Activated T-helper 1 cell treated with anti-CD3 and anti-CD28 coated beads, Interleukin-12 subunit alpha, Interleukin-12 subunit beta, Interleukin-2, Interleukin-4 antibody, amounts not matched to agents 30 ng/mL and 10 ng/mL and 1 ng/mL, durations not matched to agents 14 hours and 24 hours and 36 hours (primary cell): ENCODE measurements at regions not wholly inside any gene's neighbourhood (a gene's known extent, or its start where the extent isn't known, plus 50 kb on each side); places are given as distances from the start of the nearest gene placed in this dataset.

ENCODE experiments used
- DNase-seq: peaks from one replicate; pipeline ENCODE4 v3.0.0; 2021; ENCODE audit warnings: low spot score
- H3K27ac Mint-ChIP-seq: one replicate; pipeline ENCODE4 v1.8.0; 2021; ENCODE audit warnings: mild to moderate bottlenecking, mixed read lengths
- H3K27me3 Mint-ChIP-seq: one replicate; pipeline ENCODE4 v1.8.0; 2022; ENCODE audit warnings: mild to moderate bottlenecking, moderate library complexity, mixed read lengths; ENCODE audit not compliant: insufficient read depth
- H3K36me3 Mint-ChIP-seq: one replicate; pipeline ENCODE4 v1.8.0; 2021; ENCODE audit warnings: low read depth, mixed read lengths
- H3K4me1 Mint-ChIP-seq: one replicate; pipeline ENCODE4 v1.8.0; 2021; ENCODE audit warnings: low read depth, mixed read lengths
- H3K4me3 Mint-ChIP-seq: one replicate; pipeline ENCODE4 v1.8.0; 2021; ENCODE audit warnings: mild to moderate bottlenecking, moderate library complexity, mixed read lengths
- H3K9me3 Mint-ChIP-seq: one replicate; pipeline ENCODE4 v1.8.0; 2021; ENCODE audit warnings: mixed read lengths
- intact Hi-C: fragments of 100-400 bp; cut with micrococcal nuclease; formaldehyde crosslinking; loops from one replicate; pipeline ENCODE4 v1.15.1; 2024

DNA sequence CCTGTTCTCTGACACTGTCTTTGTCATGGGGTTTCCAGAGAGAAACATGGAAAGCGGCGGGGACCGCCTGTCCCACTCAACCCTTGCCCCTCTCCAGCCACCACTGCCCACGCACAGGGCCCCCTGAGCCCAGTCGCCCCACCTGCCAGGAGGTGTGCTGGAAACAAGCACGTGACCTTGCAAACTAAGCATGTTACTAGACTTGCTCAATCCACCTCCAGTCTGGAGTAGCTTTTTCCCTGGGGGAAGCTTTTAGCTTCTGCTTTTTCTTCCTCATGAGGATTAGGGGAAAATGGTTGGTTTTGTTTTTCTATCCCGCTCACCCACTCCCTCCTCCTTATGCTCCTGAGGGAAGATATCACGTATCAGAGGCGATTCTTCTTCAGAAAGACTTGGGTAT lies 105.7 kb downstream of the PLEKHG1 start:
- no peak for DNase-seq
- no peak overlapping the region for H3K4me3 Mint-ChIP-seq
- H3K4me1 Mint-ChIP-seq = no peaks in the 10 kb centered on the region
- intact Hi-C loops = no loop called here
- no peak overlapping the region for H3K27ac Mint-ChIP-seq
- no peaks in the 10 kb centered on the region for H3K9me3 Mint-ChIP-seq
- H3K36me3 Mint-ChIP-seq = no peaks in the 10 kb centered on the region
- no peaks in the 10 kb centered on the region for H3K27me3 Mint-ChIP-seq

DNA sequence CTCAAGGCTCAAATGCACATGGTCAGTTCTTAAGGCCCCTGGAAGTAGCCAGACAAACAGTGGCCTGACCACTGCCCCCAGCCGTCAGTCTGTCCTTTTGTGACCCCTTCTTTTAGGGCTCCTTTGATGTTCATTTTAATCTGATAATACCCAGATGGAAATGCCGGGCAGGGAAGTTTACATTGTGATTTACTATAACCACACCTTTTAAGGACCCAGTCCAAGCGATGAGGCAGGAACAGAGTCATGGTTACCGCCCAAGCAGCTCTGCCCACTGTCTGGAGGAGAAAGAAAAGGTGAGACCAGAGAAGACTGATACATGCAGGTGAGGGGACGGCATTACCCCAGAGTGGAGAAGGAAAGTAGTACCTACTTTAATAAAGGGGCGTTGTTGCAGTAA lies 110.6 kb downstream of the PLEKHG1 start:
- Mint-ChIP-seq H3K27me3 (peaks cover 5% of the 10 kb centered on the region), H3K36me3 (no peaks in the 10 kb centered on the region), H3K27ac (no peak overlapping the region), H3K4me3 (no peak overlapping the region), H3K9me3 (no peaks in the 10 kb centered on the region), H3K4me1 (no peaks in the 10 kb centered on the region)
- intact Hi-C loops = no loop called here
- DNase-seq = no peak

DNA sequence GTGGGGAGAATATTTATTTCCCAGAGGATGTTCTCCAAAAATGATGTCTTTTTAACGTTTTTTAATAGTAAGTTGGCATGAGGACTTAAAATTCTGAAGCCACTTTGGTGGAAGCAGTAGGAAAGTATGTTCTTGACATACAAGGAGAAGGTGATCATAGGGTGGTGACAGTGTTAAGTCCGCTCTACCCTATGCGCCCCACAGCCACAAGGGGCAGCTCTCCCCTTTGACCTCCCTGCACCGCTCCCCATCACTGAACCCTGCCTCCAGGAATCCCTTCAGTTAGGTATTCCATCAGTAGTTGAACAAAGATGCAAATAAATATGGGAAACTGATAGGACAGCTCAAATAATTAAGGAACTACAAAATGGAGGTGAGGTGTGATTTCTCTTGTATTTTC lies 111.4 kb downstream of the PLEKHG1 start:
- Mint-ChIP-seq H3K36me3 (no peaks in the 10 kb centered on the region), H3K9me3 (no peaks in the 10 kb centered on the region), H3K4me1 (no peaks in the 10 kb centered on the region), H3K4me3 (no peak overlapping the region), H3K27ac (no peak overlapping the region), H3K27me3 (peaks cover 5% of the 10 kb centered on the region)
- intact Hi-C loops = no loop called here
- no peak for DNase-seq

DNA sequence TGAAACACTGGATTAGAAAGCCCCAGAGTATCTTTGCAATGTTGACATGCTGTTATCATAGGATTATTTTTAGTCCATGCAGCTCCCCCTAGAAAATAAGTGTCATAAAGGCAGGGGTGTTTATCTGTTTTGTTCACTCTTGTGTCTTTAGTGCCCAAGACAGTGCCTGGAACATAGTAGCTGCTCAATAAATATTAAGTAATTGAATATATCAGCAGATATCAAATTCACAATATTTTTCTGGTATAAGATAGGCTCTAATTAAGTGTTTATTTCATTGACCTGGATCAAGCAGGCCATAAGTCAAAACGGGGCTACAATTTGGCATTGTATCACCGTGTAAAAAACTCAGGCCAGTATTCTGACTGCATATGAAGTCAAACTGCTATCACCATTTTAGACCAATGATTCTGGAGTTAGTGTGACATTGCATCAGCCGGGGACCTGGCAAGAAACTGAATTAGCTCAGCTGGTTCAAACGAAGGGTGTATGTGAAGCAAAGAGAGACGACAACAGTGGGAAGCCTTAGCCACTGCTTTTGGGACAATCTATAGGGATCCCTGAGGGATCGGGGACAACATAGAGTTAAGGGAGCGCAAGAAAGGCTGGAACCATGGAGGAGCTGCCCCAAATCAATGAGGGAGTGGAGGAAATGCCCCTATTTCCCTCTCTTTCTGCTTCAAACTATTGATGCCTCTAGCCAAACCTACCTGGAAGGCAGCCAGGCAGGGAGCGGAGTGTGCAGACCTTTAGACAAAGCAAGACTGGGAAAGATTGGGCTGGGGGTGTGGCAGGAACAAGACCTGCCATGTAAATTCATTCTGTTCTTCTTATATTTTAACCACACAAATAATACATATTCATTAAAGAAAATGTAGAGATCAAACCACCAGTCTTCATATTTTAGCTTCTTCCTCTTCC lies 112.2 kb downstream of the PLEKHG1 start:
- intact Hi-C loops = no loop called here
- peaks cover 5% of the 10 kb centered on the region for H3K27me3 Mint-ChIP-seq
- H3K4me3 Mint-ChIP-seq = no peak overlapping the region
- no peaks in the 10 kb centered on the region for H3K4me1 Mint-ChIP-seq
- H3K27ac Mint-ChIP-seq = no peak overlapping the region
- DNase-seq = no peak
- H3K9me3 Mint-ChIP-seq = no peaks in the 10 kb centered on the region
- no peaks in the 10 kb centered on the region for H3K36me3 Mint-ChIP-seq

DNA sequence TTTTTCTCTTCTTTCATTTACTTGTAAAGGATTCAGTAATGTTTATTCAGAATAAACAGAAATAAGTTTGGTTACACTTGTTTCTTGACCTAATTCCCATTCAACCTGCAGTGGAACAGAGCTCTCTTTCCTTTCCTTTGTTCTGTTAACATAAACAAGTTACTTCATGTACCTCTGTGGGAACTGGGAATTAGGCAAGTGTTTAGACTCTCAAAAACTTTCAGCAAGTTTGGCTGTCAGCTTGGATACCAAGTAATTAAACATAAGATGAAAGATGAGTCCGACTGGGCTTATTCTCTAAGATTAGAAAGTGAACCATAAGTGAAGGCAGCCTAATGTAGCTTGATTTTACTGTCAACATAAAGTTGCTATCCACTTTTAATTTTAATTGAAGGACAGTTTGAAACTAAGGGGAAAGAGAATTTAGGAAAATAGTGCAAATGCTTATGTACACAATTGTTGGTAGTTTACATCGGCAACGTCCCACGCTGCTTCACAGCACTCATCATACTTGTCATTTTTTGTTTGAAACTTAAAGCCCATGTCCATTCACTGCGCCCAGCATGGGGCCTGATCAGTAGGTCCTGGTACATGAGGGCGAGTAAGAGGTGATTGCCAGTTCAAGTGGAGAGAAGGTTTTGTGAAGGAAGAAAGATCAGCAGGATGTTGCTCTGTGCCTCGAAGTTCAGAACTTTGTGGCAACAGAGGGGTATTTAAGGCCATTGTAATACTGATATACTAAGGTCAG lies 113.0 kb downstream of the PLEKHG1 start:
- no peak overlapping the region for H3K4me3 Mint-ChIP-seq
- intact Hi-C loops = no loop called here
- H3K27ac Mint-ChIP-seq = no peak overlapping the region
- no peaks in the 10 kb centered on the region for H3K36me3 Mint-ChIP-seq
- DNase-seq = no peak
- no peaks in the 10 kb centered on the region for H3K9me3 Mint-ChIP-seq
- peaks cover 5% of the 10 kb centered on the region for H3K27me3 Mint-ChIP-seq
- no peaks in the 10 kb centered on the region for H3K4me1 Mint-ChIP-seq

DNA sequence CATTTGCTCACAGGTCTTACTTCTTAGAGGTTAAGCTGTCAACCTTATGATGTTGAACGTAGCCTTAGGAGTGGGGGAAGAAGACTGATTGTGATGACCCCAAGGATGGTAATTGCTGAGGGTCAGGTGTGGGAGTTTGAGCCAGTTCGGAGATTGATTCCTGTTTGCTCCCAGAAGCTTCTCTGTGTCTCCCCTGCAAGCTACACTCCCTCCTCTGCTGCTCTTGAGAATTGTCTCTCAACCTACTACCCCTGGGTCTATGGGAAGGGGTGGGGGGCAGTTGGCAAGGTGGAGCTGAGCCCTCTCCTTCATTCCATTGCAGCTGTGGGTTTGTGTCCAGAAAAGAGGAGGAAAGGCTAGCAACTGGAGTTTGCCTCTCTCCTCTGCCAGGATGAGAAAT lies 113.8 kb downstream of the PLEKHG1 start:
- intact Hi-C loops = no loop called here
- DNase-seq = no peak
- H3K4me1 Mint-ChIP-seq = no peaks in the 10 kb centered on the region
- peaks cover 5% of the 10 kb centered on the region for H3K27me3 Mint-ChIP-seq
- H3K36me3 Mint-ChIP-seq = no peaks in the 10 kb centered on the region
- no peak overlapping the region for H3K4me3 Mint-ChIP-seq
- H3K27ac Mint-ChIP-seq = no peak overlapping the region
- H3K9me3 Mint-ChIP-seq = no peaks in the 10 kb centered on the region

DNA sequence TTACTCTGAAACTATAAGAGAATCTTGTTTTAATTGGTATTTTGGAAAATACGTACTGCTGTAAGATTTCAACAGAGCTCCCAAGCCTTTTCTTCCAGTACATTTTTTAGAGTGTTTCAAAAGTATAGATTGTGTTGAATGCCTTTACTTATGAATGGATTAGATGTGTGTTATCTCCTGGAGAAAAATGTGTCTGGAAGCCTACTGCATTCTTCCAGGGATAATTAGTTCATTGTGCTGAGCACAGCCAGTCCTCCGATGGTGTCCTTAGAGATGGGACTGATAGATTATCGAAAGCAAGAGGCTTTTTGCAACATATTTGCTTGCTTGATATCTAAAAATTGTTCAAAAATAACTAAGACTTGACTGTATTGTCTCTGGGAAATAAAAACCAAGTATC lies 114.2 kb downstream of the PLEKHG1 start:
- H3K4me1 Mint-ChIP-seq = no peaks in the 10 kb centered on the region
- H3K4me3 Mint-ChIP-seq = no peak overlapping the region
- no peaks in the 10 kb centered on the region for H3K9me3 Mint-ChIP-seq
- no peak overlapping the region for H3K27ac Mint-ChIP-seq
- intact Hi-C loops = no loop called here
- DNase-seq = no peak
- no peaks in the 10 kb centered on the region for H3K36me3 Mint-ChIP-seq
- peaks cover 5% of the 10 kb centered on the region for H3K27me3 Mint-ChIP-seq

DNA sequence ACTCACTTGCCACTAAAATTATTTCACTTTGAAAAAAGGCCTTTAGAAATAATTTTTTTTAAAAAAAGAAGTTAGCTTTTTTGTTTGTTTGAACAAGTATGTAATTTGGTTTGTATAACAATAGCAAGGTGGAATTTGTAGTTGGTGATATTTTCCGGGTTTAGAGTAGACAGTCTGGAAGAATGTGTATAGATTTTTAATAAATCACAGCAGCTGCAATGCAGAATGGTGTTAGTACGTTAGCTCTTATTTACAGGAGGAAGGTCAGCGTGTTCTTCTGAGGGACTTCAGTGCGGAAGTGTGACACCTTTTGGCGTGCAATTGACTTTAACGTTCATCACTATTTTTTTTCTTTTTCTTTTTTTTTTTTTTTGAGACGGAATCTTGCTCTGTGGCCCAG lies 115.4 kb downstream of the PLEKHG1 start:
- H3K4me3 Mint-ChIP-seq = no peak overlapping the region
- no peaks in the 10 kb centered on the region for H3K4me1 Mint-ChIP-seq
- peaks cover 8% of the 10 kb centered on the region for H3K27me3 Mint-ChIP-seq
- H3K9me3 Mint-ChIP-seq = no peaks in the 10 kb centered on the region
- H3K27ac Mint-ChIP-seq = no peak overlapping the region
- DNase-seq = no peak
- intact Hi-C loops = no loop called here
- no peaks in the 10 kb centered on the region for H3K36me3 Mint-ChIP-seq

DNA sequence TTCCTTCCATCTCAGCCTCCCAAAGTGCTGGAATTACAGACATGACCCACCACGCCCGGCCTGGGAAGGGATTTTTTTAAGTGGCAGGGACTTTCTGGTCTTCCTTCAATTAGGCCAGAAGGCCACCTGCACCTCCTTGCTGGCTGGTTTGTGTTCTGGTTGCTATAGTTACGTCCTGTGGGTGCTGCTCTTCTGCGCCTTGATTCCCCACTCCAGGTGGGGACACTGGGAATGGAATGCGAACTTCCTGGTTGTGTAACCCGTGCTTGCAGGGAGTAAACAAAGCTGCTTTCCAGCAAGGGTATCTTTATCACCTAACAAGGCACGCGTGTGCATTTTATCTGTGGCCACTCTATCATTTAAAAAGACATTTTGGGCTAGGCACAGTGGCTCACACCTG lies 117.7 kb downstream of the PLEKHG1 start:
- no peak overlapping the region for H3K27ac Mint-ChIP-seq
- no peaks in the 10 kb centered on the region for H3K9me3 Mint-ChIP-seq
- H3K27me3 Mint-ChIP-seq = peaks cover 14% of the 10 kb centered on the region
- intact Hi-C loops = no loop called here
- peaks cover 6% of the 10 kb centered on the region for H3K4me1 Mint-ChIP-seq
- no peak overlapping the region for H3K4me3 Mint-ChIP-seq
- H3K36me3 Mint-ChIP-seq = no peaks in the 10 kb centered on the region
- DNase-seq = no peak

DNA sequence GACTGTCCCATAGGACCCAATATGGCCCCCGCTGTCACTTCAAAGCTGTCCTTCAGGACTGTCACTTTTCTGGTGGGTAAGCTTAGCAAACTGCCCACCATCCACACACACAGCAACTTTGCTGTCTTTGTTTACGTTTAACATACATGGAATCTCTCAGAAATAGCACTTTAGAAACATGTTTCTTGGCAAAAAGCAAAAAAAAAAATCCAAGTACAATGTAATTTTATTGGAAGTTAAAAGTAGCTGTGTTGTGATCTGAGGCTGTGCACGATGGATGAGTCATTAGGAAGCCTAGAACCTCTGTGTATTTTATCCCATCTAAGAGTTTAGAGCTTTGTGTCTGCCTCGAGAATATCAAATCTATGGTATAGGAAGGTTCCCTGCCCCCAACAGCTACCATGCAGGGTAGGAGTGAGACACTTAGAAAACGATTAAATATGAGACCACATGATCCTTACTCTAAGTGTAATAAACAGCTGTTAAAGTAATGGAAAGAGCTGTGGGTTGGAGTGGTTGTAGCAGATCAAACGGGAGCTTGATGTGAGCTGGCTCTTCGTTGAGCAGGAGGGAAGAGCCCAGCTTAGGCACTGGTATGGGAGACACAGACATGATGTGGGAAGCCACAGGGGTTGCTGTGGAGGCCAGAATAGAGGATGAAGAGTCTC lies 119.5 kb downstream of the PLEKHG1 start:
- Mint-ChIP-seq H3K27ac (no peak overlapping the region), H3K36me3 (no peaks in the 10 kb centered on the region)

DNA sequence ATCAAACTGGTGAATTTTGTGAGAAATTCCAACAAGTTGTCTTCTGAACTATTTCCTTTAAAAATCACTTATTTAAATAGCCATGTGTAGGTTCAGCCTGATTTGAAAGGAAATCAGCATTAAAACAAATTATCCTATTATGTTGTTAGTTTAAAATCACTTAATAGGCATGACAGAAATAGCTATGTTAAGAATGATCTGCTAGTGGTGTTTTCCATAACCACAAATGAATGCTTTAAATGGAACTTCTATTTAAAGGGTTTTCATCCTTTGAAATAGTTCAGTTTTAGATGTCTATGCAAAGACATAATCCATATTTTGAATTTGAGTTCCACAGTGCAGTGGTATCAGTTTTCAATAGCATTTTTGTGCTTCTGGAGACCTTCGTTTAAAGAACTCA lies 120.1 kb downstream of the PLEKHG1 start:
- Mint-ChIP-seq H3K36me3 (no peaks in the 10 kb centered on the region), H3K4me1 (peaks cover 6% of the 10 kb centered on the region), H3K27me3 (peaks cover 14% of the 10 kb centered on the region), H3K4me3 (no peak overlapping the region), H3K27ac (no peak overlapping the region), H3K9me3 (no peaks in the 10 kb centered on the region)
- no peak for DNase-seq
- intact Hi-C loops = no loop called here

More for the DNA sequence above, 119.5 kb downstream of the PLEKHG1 start:
- peaks cover 11% of the 10 kb centered on the region for H3K27me3 Mint-ChIP-seq
- no peak for DNase-seq
- intact Hi-C loops = no loop called here
- peaks cover 6% of the 10 kb centered on the region for H3K4me1 Mint-ChIP-seq
- no peaks in the 10 kb centered on the region for H3K9me3 Mint-ChIP-seq
- H3K4me3 Mint-ChIP-seq = no peak overlapping the region

DNA sequence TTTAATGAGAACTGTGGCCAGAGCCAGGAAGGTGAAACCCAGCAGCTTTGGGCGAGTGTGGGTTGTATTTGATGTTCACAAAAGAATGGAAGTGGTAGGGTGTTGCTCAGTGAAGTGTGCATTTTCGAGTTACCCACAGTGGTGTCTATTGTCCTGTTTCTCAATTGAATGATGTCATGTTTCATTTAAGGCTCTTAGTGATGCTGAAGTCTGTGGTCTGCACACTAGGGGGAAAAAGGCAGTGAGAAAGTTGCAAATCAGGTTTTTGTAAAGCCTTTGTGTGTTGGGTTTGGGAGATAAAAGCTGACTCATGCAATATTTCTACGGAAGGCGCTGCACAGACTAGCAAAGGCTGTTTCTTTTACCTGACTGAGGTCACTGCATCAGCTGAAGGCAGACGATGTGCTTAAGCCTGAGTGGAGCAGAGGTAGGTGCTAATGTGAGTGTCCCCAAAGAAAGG lies 121.1 kb downstream of the PLEKHG1 start:
- no peak for DNase-seq
- H3K27ac Mint-ChIP-seq = no peak overlapping the region
- H3K4me1 Mint-ChIP-seq = peaks cover 6% of the 10 kb centered on the region
- intact Hi-C loops = no loop called here
- no peaks in the 10 kb centered on the region for H3K36me3 Mint-ChIP-seq
- peaks cover 14% of the 10 kb centered on the region for H3K27me3 Mint-ChIP-seq
- no peak overlapping the region for H3K4me3 Mint-ChIP-seq
- H3K9me3 Mint-ChIP-seq = no peaks in the 10 kb centered on the region
